M059J (cell line): ENCODE measurements at regions not wholly inside any gene's neighbourhood (a gene's known extent, or its start where the extent isn't known, plus 50 kb on each side); places are given as distances from the start of the nearest gene placed in this dataset.
"Not testable (repeated sequence)": the region's sequence is repeated elsewhere in the genome, so short reads cannot be mapped to it uniquely, and the experiment has no call there.

Source experiments
- DNase-seq: peaks from one replicate; pipeline ENCODE4 v3.0.0-alpha.2; 2012; ENCODE audit warnings: low read depth

- not testable (repeated sequence) for DNase-seq
These were observed 68.5 kb upstream of the GPC4 start for GRCh38 chrX:133483771-133484170.

- DNase-seq = peak; percentile 21
These were observed 67.0 kb upstream of the GPC4 start for GRCh38 chrX:133482056-133482952.

- DNase-seq = no peak
These were observed 62.7 kb upstream of the GPC4 start for GRCh38 chrX:133477986-133478385.

GRCh38 chrX:133475953-133476352 lies 60.7 kb upstream of the GPC4 start:
- DNase-seq = no peak

GRCh38 chrX:133475521-133475920 lies 60.2 kb upstream of the GPC4 start:
- no peak for DNase-seq

GRCh38 chrX:133474574-133474973 lies 59.3 kb upstream of the GPC4 start:
- no peak for DNase-seq

GRCh38 chrX:133473451-133473850 lies 58.2 kb upstream of the GPC4 start:
- DNase-seq = peak; percentile 29

- peak; percentile 22 for DNase-seq
These were observed 52.8 kb upstream of the GPC4 start for GRCh38 chrX:133468051-133468450.

GRCh38 chrX:133465254-133465653 lies 50.0 kb upstream of the GPC4 start:
- DNase-seq = no peak
